Glomerular visceral epithelial cell (primary cell): ENCODE measurements at regions not wholly inside any gene's neighbourhood (a gene's known extent, or its start where the extent isn't known, plus 50 kb on each side); places are given as distances from the start of the nearest gene placed in this dataset.
"Not testable (repeated sequence)": the region's sequence is repeated elsewhere in the genome, so short reads cannot be mapped to it uniquely, and the experiment has no call there.

Experiments
- DNase-seq: peaks from one replicate; pipeline ENCODE4 v3.0.0-alpha.2; 2016; ENCODE audit errors: extremely low spot score

DNA sequence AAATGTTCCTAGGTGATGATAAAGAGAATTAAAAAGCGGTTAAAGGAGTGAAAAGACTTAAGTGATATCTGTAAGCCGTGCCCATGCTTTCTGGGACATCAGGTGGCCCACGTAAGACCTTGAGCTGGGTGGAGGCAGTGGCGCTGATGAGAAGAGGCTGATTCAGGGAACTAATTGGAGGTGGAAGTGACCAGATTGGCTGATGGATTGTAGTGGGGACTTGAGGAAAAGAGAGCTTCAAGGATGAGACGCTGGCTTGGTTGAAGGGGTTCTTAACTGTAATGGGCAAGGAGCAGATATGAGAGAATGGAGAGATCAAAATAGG, 69.1 kb upstream of the EP300 start:
- no peak for DNase-seq

- peak; percentile 40 for DNase-seq
Measured at GRCh38 chr22:41028841-41029240, 63.6 kb upstream of the EP300 start.

DNA sequence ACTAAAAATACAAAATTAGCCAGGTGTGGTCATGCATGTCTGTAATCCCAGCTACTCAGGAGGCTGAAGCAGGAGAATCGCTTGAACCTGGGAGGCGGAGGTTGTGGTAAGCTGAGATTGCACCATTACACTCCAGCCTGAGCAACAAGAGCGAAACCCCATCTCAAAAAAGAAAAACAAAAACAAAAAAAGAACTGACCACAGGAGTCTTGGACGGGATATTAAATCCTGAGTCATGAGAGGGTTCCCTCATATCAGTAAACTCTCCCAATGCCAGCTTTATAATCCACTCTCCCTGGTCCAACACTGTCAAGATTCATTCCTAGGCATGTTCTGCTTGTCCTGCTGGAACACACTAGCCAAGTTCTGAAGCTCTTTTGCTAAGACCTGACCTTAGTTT, 61.5 kb upstream of the EP300 start:
- peak; percentile 20 for DNase-seq

- no peak for DNase-seq
Measured at GRCh38 chr22:41034706-41035105, 57.7 kb upstream of the EP300 start.

GRCh38 chr22:41036924-41037323, 55.5 kb upstream of the EP300 start:
- no peak for DNase-seq

GRCh38 chr22:41038732-41039131, 53.7 kb upstream of the EP300 start:
- DNase-seq = no peak

DNA sequence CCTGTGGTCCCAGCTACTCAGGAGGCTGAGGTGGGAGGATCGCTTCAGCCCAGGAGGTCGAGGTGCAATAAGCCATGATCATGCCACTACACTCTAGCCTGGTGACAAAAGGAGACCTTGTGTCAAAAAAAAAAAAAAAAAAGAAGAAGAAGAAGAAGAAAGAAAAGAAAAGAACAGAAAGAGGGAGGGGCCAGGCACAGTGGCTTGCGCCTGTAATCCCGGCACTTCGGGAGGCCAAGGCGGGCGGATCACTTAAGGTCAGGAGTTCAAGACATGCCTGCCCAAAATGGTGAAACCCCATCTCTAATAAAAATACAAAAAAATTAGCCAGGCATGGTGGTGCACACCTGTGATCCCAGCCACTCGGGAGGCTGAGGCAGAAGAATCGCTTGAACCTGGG, 52.8 kb upstream of the EP300 start:
- DNase-seq = not testable (repeated sequence)

GRCh38 chr22:41040483-41040882, 51.9 kb upstream of the EP300 start:
- no peak for DNase-seq

DNA sequence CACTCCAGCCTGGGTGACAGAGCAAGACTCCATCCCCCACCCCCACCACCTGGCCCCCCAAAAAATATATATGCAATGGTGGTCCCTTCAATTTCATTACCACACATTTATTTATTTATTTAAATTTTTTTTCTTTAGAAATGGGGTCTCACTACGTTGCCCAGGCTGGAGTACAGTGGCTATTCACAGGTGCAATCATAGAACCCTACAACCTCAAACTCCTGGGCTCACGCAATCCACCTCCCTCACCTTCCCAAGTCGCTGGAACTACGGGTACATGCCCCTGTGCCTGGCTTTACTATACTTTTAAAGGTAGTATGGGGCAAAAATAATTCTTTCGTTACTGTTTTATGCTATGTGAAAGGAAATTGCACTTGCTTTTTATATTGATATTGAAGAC, 50.9 kb upstream of the EP300 start:
- DNase-seq = no peak
